ENCODE measurements at regions not wholly inside any gene's neighbourhood (a gene's known extent, or its start where the extent isn't known, plus 50 kb on each side); places are given as distances from the start of the nearest gene placed in this dataset.

GRCh38 chr4:23945451-23946017, 55.7 kb upstream of the PPARGC1A start:
- TF ChIP-seq JUN (IDR thresholded peaks at IDR 0.05; ENCODE audit: borderline replicate concordance, insufficient read depth, insufficient read length, low read depth) (no peak), POLR2AphosphoS5 (IDR thresholded peaks at IDR 0.05; ENCODE audit: insufficient read depth, low read depth, low read length) (no peak), CTCF (IDR thresholded peaks at IDR 0.05; ENCODE audit: extremely low read depth in 1 of 2, insufficient read depth in 1 of 2, low read depth in 1 of 2, low read length in 2 of 2) (no peak), POLR2A (IDR thresholded peaks at IDR 0.05; ENCODE audit: low read depth, low read length) (no peak), FOS (IDR thresholded peaks at IDR 0.05; ENCODE audit: borderline replicate concordance, insufficient read depth, low read length) (no peak), EZH2 (IDR thresholded peaks at IDR 0.05; ENCODE audit: borderline replicate concordance, low read depth, low read length, severe bottlenecking) (no peak), MYC (IDR thresholded peaks at IDR 0.05; ENCODE audit: low read depth, low read length) (no peak), MAX (IDR thresholded peaks at IDR 0.05; ENCODE audit: insufficient read depth, insufficient read length) (no peak)

Measured in endothelial cell of umbilical vein (primary cell).